ENCODE measurements at regions not wholly inside any gene's neighbourhood (a gene's known extent, or its start where the extent isn't known, plus 50 kb on each side); places are given as distances from the start of the nearest gene placed in this dataset.

DNA sequence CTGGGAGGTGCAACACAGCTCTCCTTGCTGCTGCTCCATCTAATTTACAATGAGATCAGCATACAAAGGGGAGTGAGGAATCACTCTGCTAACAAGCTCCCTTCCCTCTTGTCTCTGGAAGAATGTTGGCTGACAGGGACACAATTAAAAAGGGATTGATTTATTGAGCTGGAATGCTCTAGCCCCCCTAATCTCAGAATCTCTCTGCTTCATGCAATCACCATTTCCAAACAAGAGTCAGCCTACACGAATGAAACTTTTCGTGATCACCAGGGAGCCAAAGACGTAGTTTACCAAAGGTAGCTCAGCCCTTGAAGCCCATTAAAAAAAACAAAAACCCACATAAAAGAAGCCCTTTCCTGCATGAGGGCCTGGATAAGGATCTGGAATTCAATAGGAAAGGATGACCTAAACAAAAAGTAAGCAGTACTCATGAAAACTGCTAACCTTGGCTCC, 223.8 kb downstream of the C12orf75 start:
- Mint-ChIP-seq H3K27me3 (no peaks in the 10 kb centered on the region), H3K9me3 (no peaks in the 10 kb centered on the region), H3K36me3 (ENCODE audit: low read depth) (no peaks in the 10 kb centered on the region), H3K27ac (no peak overlapping the region), H3K4me3 (no peak overlapping the region), H3K4me1 (no peaks in the 10 kb centered on the region)
- no peak for ATAC-seq (replicated peaks)

- no peak for ATAC-seq (replicated peaks)
- H3K27ac Mint-ChIP-seq: no peak overlapping the region
- H3K36me3 Mint-ChIP-seq (ENCODE audit: low read depth): no peaks in the 10 kb centered on the region
- no peaks in the 10 kb centered on the region for H3K9me3 Mint-ChIP-seq
- H3K4me1 Mint-ChIP-seq: no peaks in the 10 kb centered on the region
- H3K27me3 Mint-ChIP-seq: peaks cover under 1% of the 10 kb centered on the region
- no peak overlapping the region for H3K4me3 Mint-ChIP-seq
Measured at GRCh38 chr12:105554856-105555255, 224.4 kb downstream of the C12orf75 start.

DNA sequence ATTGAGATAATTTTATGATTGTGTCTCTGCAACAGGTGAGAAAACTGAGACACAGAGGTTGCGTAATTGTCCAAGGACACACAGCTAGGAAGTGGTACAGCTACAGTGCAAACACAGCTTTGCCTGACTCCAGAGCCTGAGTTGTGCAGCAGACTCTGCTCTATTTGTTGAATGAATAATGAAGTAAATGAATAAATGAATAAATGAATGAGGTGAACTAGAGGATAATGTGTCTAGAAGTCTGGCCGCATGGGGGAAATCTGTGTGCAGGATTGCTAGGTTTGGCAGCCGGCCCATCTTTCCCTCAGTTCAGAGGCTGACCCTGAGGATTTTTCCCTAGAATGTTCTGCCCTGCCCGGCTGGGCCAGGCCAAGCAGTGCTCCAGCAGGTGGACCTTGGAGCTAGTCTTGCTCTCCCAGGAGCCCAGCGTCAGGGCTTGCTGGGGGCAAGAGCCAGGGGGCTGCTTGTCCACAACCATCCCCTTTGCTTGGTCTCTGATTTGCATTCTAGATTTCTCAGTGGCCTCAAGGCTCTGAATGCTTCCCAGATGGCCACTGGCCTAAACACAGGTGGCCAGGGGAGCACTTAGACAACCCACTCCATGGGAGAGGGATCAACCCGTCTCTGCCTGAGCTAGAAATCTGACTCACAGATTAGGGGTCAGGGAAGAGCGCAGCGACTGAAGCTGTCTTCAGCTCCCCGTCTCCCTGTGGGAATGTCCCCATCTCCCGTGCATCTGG, 225.2 kb downstream of the C12orf75 start:
- Mint-ChIP-seq H3K27ac (no peak overlapping the region), H3K4me1 (no peaks in the 10 kb centered on the region), H3K36me3 (ENCODE audit: low read depth) (no peaks in the 10 kb centered on the region), H3K4me3 (no peak overlapping the region), H3K27me3 (peaks cover 7% of the 10 kb centered on the region), H3K9me3 (no peaks in the 10 kb centered on the region)
- no peak for ATAC-seq (replicated peaks)

- ATAC-seq (replicated peaks): no peak
- Mint-ChIP-seq H3K4me1 (no peaks in the 10 kb centered on the region), H3K4me3 (no peak overlapping the region), H3K27me3 (peaks cover 11% of the 10 kb centered on the region), H3K9me3 (no peaks in the 10 kb centered on the region), H3K36me3 (ENCODE audit: low read depth) (no peaks in the 10 kb centered on the region), H3K27ac (no peak overlapping the region)
Measured at GRCh38 chr12:105559310-105559709, 228.8 kb downstream of the C12orf75 start.

DNA sequence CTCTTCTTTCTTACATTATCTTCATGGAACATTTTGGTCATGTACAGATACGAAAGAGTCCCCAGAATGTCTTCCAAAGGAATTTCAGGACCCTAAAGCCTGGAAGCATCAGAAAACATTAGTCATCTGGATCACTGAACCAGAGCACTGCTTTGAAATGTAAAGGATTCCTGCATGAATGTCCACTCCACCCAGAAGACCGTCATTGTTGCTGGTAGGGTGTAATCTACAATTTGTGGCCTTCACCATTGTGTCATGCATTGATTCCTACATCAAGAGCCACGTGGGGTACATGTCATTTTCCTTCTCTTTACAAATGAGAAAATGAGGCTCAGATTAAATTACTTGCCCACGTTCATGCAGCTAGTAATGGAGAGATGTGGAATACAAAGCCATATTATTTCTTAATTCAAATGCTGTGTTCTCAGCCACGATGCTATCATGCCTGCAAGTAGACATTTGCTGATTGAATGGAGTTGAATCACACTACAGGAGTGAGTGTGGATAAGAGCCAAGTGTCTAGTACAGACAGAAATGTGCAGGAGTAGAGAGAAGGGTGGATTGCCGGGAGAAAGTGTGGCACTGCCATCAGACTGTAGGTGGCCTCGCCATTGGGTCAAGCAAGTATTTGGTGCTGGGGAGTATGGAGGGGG, 231.2 kb downstream of the C12orf75 start:
- peaks cover 15% of the 10 kb centered on the region for H3K27me3 Mint-ChIP-seq
- no peak overlapping the region for H3K27ac Mint-ChIP-seq
- no peaks in the 10 kb centered on the region for H3K9me3 Mint-ChIP-seq
- ATAC-seq (replicated peaks): no peak
- H3K4me3 Mint-ChIP-seq: no peak overlapping the region
- H3K4me1 Mint-ChIP-seq: no peaks in the 10 kb centered on the region
- no peaks in the 10 kb centered on the region for H3K36me3 Mint-ChIP-seq (ENCODE audit: low read depth)

GRCh38 chr12:105562199-105562971, 231.9 kb downstream of the C12orf75 start:
- Mint-ChIP-seq H3K36me3 (ENCODE audit: low read depth) (no peaks in the 10 kb centered on the region), H3K27me3 (peaks cover 16% of the 10 kb centered on the region), H3K4me3 (no peak overlapping the region), H3K9me3 (no peaks in the 10 kb centered on the region), H3K27ac (no peak overlapping the region), H3K4me1 (no peaks in the 10 kb centered on the region)
- no peak for ATAC-seq (replicated peaks)

- Mint-ChIP-seq H3K36me3 (ENCODE audit: low read depth) (no peaks in the 10 kb centered on the region), H3K27me3 (peaks cover 9% of the 10 kb centered on the region), H3K27ac (no peak overlapping the region), H3K4me1 (no peaks in the 10 kb centered on the region), H3K9me3 (no peaks in the 10 kb centered on the region), H3K4me3 (no peak overlapping the region)
- no peak for ATAC-seq (replicated peaks)
Measured at GRCh38 chr12:105567061-105567460, 236.6 kb downstream of the C12orf75 start.

- Mint-ChIP-seq H3K9me3 (no peaks in the 10 kb centered on the region), H3K4me3 (no peak overlapping the region), H3K27me3 (peaks cover 9% of the 10 kb centered on the region), H3K27ac (no peak overlapping the region), H3K36me3 (ENCODE audit: low read depth) (no peaks in the 10 kb centered on the region), H3K4me1 (no peaks in the 10 kb centered on the region)
- no peak for ATAC-seq (replicated peaks)
Measured at GRCh38 chr12:105569886-105570285, 239.4 kb downstream of the C12orf75 start.

- no peak for ATAC-seq (replicated peaks)
- no peak overlapping the region for H3K27ac Mint-ChIP-seq
- peaks cover 9% of the 10 kb centered on the region for H3K27me3 Mint-ChIP-seq
- H3K4me1 Mint-ChIP-seq: no peaks in the 10 kb centered on the region
- no peaks in the 10 kb centered on the region for H3K36me3 Mint-ChIP-seq (ENCODE audit: low read depth)
- H3K9me3 Mint-ChIP-seq: no peaks in the 10 kb centered on the region
- no peak overlapping the region for H3K4me3 Mint-ChIP-seq
Measured at GRCh38 chr12:105570944-105571343, 240.5 kb downstream of the C12orf75 start.

DNA sequence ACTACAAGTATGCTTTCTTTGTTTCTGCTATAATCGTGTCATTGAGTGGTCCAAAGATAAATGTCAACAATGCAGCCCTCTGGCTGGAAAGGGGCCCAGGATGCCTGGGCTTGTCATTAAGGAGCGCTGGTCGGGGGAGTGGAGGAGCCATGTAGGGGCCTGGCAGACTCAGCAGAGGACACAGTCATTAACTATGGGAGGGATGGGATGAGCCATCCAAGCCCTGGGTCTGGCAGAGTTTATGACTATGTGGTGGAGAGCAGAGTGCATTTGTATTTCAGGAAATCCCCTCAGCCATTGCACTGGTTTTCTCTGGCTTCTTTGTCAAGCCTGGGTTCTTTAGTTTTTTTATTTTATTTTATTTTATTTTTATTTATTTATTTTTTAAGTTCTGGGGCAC, 243.1 kb downstream of the C12orf75 start:
- H3K4me3 Mint-ChIP-seq: no peak overlapping the region
- H3K36me3 Mint-ChIP-seq (ENCODE audit: low read depth): no peaks in the 10 kb centered on the region
- no peaks in the 10 kb centered on the region for H3K4me1 Mint-ChIP-seq
- H3K27me3 Mint-ChIP-seq: peaks cover 7% of the 10 kb centered on the region
- no peak for ATAC-seq (replicated peaks)
- no peaks in the 10 kb centered on the region for H3K9me3 Mint-ChIP-seq
- no peak overlapping the region for H3K27ac Mint-ChIP-seq

DNA sequence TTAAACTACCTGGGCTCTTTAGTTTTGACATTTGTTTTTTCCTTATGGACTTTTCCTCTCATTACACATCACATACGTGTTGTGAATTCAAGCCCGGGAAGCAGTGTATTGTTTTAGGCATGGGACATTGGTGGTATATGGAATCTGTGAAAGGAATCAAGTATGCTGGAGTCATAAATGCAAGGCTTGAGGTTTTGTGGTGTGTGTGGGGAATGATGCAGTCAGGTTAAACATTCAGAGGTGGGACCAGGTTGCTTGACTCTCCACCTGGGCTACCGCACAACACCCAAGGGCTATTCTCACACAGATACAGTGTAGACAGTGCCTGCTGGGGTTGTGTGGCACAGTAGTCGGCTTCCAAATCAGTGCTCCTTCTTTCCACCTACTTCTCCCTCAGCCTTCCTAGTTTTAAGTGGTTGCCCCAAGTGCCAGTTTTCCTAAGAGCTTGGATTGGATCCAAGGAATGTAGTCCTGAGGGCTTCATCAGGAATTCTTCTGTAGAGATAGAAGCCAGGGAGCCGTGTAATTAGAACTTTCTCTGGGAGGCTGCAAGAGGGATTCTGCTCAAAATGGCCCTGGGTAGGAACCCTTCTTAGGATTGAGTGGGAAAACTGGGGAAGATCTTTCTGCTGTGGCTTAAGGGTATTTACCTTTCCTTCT, 243.7 kb downstream of the C12orf75 start:
- ATAC-seq (replicated peaks): no peak
- no peak overlapping the region for H3K4me3 Mint-ChIP-seq
- no peaks in the 10 kb centered on the region for H3K4me1 Mint-ChIP-seq
- H3K36me3 Mint-ChIP-seq (ENCODE audit: low read depth): no peaks in the 10 kb centered on the region
- no peak overlapping the region for H3K27ac Mint-ChIP-seq
- peaks cover 7% of the 10 kb centered on the region for H3K27me3 Mint-ChIP-seq
- no peaks in the 10 kb centered on the region for H3K9me3 Mint-ChIP-seq

GRCh38 chr12:105575235-105575634, 244.7 kb downstream of the C12orf75 start:
- H3K4me3 Mint-ChIP-seq: no peak overlapping the region
- no peaks in the 10 kb centered on the region for H3K4me1 Mint-ChIP-seq
- ATAC-seq (replicated peaks): no peak
- peaks cover 7% of the 10 kb centered on the region for H3K27me3 Mint-ChIP-seq
- H3K27ac Mint-ChIP-seq: no peak overlapping the region
- H3K9me3 Mint-ChIP-seq: no peaks in the 10 kb centered on the region
- no peaks in the 10 kb centered on the region for H3K36me3 Mint-ChIP-seq (ENCODE audit: low read depth)

DNA sequence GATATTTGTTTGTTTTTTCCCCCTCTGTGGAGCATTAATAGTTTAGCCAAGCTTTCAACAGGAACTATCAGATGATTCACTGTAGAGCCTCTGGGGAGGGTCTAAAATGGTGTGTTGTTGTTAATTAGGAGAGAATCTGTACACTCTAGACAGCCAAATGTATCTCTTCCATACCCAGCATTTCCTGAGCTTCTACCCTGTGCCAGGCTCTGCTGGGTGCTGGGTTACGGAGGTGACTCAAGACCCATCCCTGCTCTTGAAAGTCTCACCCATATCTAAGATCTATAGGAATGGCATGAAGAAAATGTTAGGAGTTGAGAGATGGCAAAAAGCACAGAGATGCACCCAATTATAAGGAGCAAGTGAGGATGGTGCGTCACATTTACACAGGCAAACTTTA, 245.8 kb downstream of the C12orf75 start:
- H3K36me3 Mint-ChIP-seq (ENCODE audit: low read depth): no peaks in the 10 kb centered on the region
- H3K27me3 Mint-ChIP-seq: peaks cover 7% of the 10 kb centered on the region
- no peak for ATAC-seq (replicated peaks)
- no peaks in the 10 kb centered on the region for H3K9me3 Mint-ChIP-seq
- H3K27ac Mint-ChIP-seq: no peak overlapping the region
- no peak overlapping the region for H3K4me3 Mint-ChIP-seq
- no peaks in the 10 kb centered on the region for H3K4me1 Mint-ChIP-seq

DNA sequence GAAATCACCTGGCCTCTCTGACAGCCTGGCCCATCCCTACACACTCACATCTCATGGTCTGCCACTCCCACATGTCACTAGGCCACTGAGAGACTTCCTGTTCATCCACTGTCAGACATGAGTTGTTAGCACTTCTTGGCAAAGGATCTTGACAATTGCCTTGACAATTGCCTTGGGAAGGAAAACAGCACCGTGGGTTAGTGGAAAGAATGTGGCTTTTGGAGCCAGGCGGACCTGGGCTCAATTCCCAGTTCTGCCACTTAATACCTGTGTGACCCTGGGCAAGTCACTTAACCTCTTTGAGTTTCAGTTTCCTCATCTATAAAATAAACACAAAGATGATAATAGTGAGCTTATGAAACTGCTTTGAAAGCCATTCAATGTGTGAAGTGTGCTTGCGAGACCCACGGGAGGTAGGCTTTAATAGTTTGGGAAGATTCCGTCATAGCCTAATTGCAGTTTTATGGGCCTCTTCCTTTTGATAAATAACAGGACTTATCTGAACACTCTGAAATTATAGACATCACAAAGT, 250.4 kb downstream of the C12orf75 start:
- no peaks in the 10 kb centered on the region for H3K36me3 Mint-ChIP-seq (ENCODE audit: low read depth)
- no peak for ATAC-seq (replicated peaks)
- peaks cover 11% of the 10 kb centered on the region for H3K27me3 Mint-ChIP-seq
- H3K27ac Mint-ChIP-seq: no peak overlapping the region
- no peak overlapping the region for H3K4me3 Mint-ChIP-seq
- H3K9me3 Mint-ChIP-seq: no peaks in the 10 kb centered on the region
- no peaks in the 10 kb centered on the region for H3K4me1 Mint-ChIP-seq

Data from activated T-helper 17 cell treated with anti-CD3 and anti-CD28 coated beads, Interleukin-2, amount 50 U/mL, for 72 hours (primary cell).